Activated CD4-positive, alpha-beta T cell treated with anti-CD3 and anti-CD28 coated beads for 36 hours (primary cell): ENCODE measurements at regions not wholly inside any gene's neighbourhood (a gene's known extent, or its start where the extent isn't known, plus 50 kb on each side); places are given as distances from the start of the nearest gene placed in this dataset.
"Not testable (repeated sequence)": the region's sequence is repeated elsewhere in the genome, so short reads cannot be mapped to it uniquely, and the experiment has no call there.

Experiments used
- ATAC-seq: fragments of 200-7000 bp; cut with Tn5 transposase; one replicate; pipeline ENCODE4 v1.10.0; 2021; ENCODE audit warnings: mild to moderate bottlenecking, moderate library complexity
- CTCF ChIA-PET: fragments of 350-600 bp; sonication (Branson Sonifier 250); formaldehyde crosslinking; loops from one replicate; lab custom pipeline; 2021; ENCODE audit warnings: antibody characterized with exemption; lab: Charles Lee
- POLR2A ChIA-PET: fragments of 350-600 bp; sonication (Branson Sonifier 250); formaldehyde crosslinking; loops from one replicate; lab custom pipeline; 2021; ENCODE audit warnings: antibody characterized with exemption, inconsistent platforms; lab: Charles Lee
- DNase-seq: peaks from one replicate; pipeline ENCODE4 v3.0.0-alpha.2; 2020
- H3K27ac Mint-ChIP-seq: one replicate; pipeline ENCODE4 v1.8.0; 2021; ENCODE audit warnings: mixed read lengths
- H3K27me3 Mint-ChIP-seq: one replicate; pipeline ENCODE4 v1.8.0; 2021; ENCODE audit warnings: mixed read lengths
- H3K36me3 Mint-ChIP-seq: one replicate; pipeline ENCODE4 v1.8.0; 2021; ENCODE audit warnings: low read depth, mixed read lengths
- H3K4me1 Mint-ChIP-seq: one replicate; pipeline ENCODE4 v1.8.0; 2021; ENCODE audit warnings: mixed read lengths
- H3K4me3 Mint-ChIP-seq: one replicate; pipeline ENCODE4 v1.8.0; 2021; ENCODE audit warnings: mild to moderate bottlenecking, moderate library complexity, mixed read lengths
- H3K9me3 Mint-ChIP-seq: one replicate; pipeline ENCODE4 v1.8.0; 2021; ENCODE audit warnings: low read depth, mixed read lengths
- intact Hi-C, 2 experiments: fragments of 100-400 bp; cut with DNase I in 1 of 2; cut with micrococcal nuclease in 1 of 2; formaldehyde crosslinking; loops; one replicate each; pipeline versions ENCODE4 v1.14.2 to v1.15.1; 2022 to 2024; cut with DNase I, micrococcal nuclease

- POLR2A ChIA-PET, intact Hi-C loops, H3K4me1 Mint-ChIP-seq, H3K36me3 Mint-ChIP-seq, DNase-seq, H3K9me3 Mint-ChIP-seq, H3K4me3 Mint-ChIP-seq, CTCF ChIA-PET, H3K27me3 Mint-ChIP-seq, H3K27ac Mint-ChIP-seq: not testable (repeated sequence)
- ATAC-seq: peak; percentile 36
These were observed 77.8 kb downstream of the LIMS4 start for GRCh38 chr2:110394769-110395168.

DNA sequence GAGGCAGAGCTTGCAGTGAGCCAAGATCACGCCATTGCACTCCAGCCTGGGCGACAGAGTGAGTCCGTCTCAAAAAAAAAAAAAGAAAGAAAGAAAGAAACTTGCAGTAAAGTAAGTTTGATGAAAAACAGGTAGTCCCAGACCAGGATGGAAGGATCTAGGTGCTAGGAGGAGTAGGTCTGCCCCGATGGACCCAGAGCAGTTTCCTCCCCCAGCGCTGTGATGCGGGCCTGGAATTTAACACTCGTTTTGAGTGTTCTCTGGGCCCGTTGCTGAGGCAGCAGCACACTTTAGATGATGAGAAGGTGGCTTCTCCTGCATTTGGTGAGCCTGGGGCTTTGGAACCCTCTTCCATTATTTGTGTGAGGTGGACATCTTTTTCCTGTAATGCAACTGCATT lies 80.2 kb downstream of the LIMS4 start:
- ATAC-seq, CTCF ChIA-PET, H3K4me1 Mint-ChIP-seq, POLR2A ChIA-PET, H3K36me3 Mint-ChIP-seq, H3K9me3 Mint-ChIP-seq, intact Hi-C loops, H3K27ac Mint-ChIP-seq, DNase-seq, H3K27me3 Mint-ChIP-seq, H3K4me3 Mint-ChIP-seq: not testable (repeated sequence)

DNA sequence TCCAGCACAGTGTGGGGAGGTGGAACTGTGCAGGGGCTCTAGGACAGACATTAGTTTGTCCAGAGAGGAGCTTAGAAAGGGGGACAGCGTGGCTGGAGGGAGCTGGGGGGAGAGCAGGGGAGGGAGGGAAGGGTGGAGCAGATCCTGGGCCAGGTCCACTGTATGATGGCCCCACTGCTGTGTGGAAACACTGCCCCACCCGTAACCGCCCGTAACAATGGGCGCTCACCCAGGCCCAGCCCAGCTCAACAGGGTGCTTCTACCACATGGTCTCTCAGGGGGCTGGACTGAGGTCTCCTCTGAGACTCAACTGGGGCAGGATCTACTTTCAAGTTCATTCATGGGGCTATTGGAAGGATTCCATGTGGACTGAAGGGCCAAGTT lies 81.6 kb downstream of the LIMS4 start:
- H3K4me1 Mint-ChIP-seq, H3K27me3 Mint-ChIP-seq, POLR2A ChIA-PET, H3K9me3 Mint-ChIP-seq, H3K27ac Mint-ChIP-seq, intact Hi-C loops, H3K36me3 Mint-ChIP-seq, ATAC-seq, DNase-seq, H3K4me3 Mint-ChIP-seq, CTCF ChIA-PET: not testable (repeated sequence)

GRCh38 chr2:110390351-110391034 lies 82.1 kb downstream of the LIMS4 start:
- POLR2A ChIA-PET, H3K27ac Mint-ChIP-seq, H3K36me3 Mint-ChIP-seq, H3K4me3 Mint-ChIP-seq, H3K4me1 Mint-ChIP-seq, CTCF ChIA-PET, H3K27me3 Mint-ChIP-seq, DNase-seq, intact Hi-C loops, H3K9me3 Mint-ChIP-seq: not testable (repeated sequence)
- peak; percentile 70 for ATAC-seq

- POLR2A ChIA-PET, H3K9me3 Mint-ChIP-seq, H3K36me3 Mint-ChIP-seq, H3K4me3 Mint-ChIP-seq, H3K27me3 Mint-ChIP-seq, CTCF ChIA-PET, H3K4me1 Mint-ChIP-seq, ATAC-seq, H3K27ac Mint-ChIP-seq, DNase-seq, intact Hi-C loops: not testable (repeated sequence)
These were observed 85.6 kb downstream of the LIMS4 start for GRCh38 chr2:110387044-110387443.

GRCh38 chr2:110386546-110386945 lies 86.1 kb downstream of the LIMS4 start:
- intact Hi-C loops, H3K9me3 Mint-ChIP-seq, CTCF ChIA-PET, H3K4me1 Mint-ChIP-seq, H3K27ac Mint-ChIP-seq, POLR2A ChIA-PET, DNase-seq, ATAC-seq, H3K36me3 Mint-ChIP-seq, H3K4me3 Mint-ChIP-seq, H3K27me3 Mint-ChIP-seq: not testable (repeated sequence)

DNA sequence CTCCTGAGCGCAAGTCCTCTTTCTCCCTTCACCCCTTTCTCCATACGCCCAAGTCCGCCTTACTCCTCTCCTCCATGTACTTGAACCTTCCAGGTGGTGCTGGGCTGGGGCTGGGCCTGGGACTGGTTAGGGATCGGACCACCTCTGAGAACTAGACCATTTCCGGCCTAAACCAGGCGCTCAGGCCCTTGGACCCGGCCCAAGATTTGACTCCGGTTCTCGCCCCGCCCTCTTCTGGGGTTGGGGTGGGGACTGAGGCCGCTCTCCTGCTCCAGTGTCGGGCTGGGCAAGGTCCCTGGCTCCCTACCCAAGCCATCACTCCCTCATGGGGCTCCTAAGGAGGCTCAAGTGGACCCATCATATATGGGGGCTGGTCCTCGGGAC lies 87.9 kb downstream of the LIMS4 start:
- H3K4me1 Mint-ChIP-seq, CTCF ChIA-PET, DNase-seq, intact Hi-C loops, H3K4me3 Mint-ChIP-seq, H3K9me3 Mint-ChIP-seq, ATAC-seq, POLR2A ChIA-PET, H3K27ac Mint-ChIP-seq, H3K36me3 Mint-ChIP-seq, H3K27me3 Mint-ChIP-seq: not testable (repeated sequence)

GRCh38 chr2:110384109-110384735 lies 88.4 kb downstream of the LIMS4 start:
- H3K27me3 Mint-ChIP-seq, H3K4me1 Mint-ChIP-seq, H3K27ac Mint-ChIP-seq, intact Hi-C loops, DNase-seq, H3K36me3 Mint-ChIP-seq, H3K4me3 Mint-ChIP-seq, H3K9me3 Mint-ChIP-seq, POLR2A ChIA-PET, CTCF ChIA-PET: not testable (repeated sequence)
- ATAC-seq: peak; percentile 71

GRCh38 chr2:110383163-110384048 lies 89.2 kb downstream of the LIMS4 start:
- H3K9me3 Mint-ChIP-seq, H3K27ac Mint-ChIP-seq, H3K36me3 Mint-ChIP-seq, H3K27me3 Mint-ChIP-seq, H3K4me3 Mint-ChIP-seq, POLR2A ChIA-PET, CTCF ChIA-PET, DNase-seq, intact Hi-C loops, H3K4me1 Mint-ChIP-seq: not testable (repeated sequence)
- peak; percentile 81 for ATAC-seq

DNA sequence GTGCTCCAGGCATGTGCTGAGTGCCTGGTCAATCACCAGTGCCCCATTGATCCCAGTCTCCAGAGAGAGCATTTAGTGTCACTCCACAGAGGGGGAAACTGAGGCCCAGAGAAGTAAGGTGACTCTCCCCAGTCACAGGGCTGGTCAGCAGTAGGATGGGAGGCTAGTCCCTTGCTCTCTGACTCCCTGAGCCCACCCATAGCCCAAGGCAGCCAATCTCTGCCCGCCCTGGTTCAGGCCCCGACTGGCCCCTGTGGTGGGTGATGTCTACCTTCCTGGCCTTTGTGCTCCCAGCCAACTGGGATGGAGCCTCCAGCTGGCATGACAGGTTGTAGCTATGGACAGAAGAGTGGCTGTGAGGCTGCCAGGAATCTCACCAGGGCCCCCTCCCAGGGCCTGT lies 99.1 kb downstream of the LIMS4 start:
- intact Hi-C loops, CTCF ChIA-PET, H3K27me3 Mint-ChIP-seq, POLR2A ChIA-PET, H3K4me3 Mint-ChIP-seq, H3K36me3 Mint-ChIP-seq, H3K27ac Mint-ChIP-seq, DNase-seq, H3K9me3 Mint-ChIP-seq, ATAC-seq, H3K4me1 Mint-ChIP-seq: not testable (repeated sequence)

GRCh38 chr2:110371633-110372032 lies 101.0 kb downstream of the LIMS4 start:
- H3K27ac Mint-ChIP-seq, H3K4me3 Mint-ChIP-seq, CTCF ChIA-PET, DNase-seq, H3K27me3 Mint-ChIP-seq, H3K4me1 Mint-ChIP-seq, ATAC-seq, intact Hi-C loops, POLR2A ChIA-PET, H3K9me3 Mint-ChIP-seq, H3K36me3 Mint-ChIP-seq: not testable (repeated sequence)

- H3K27ac Mint-ChIP-seq, DNase-seq, H3K9me3 Mint-ChIP-seq, H3K27me3 Mint-ChIP-seq, H3K36me3 Mint-ChIP-seq, H3K4me3 Mint-ChIP-seq, POLR2A ChIA-PET, intact Hi-C loops, ATAC-seq, CTCF ChIA-PET, H3K4me1 Mint-ChIP-seq: not testable (repeated sequence)
These were observed 115.0 kb downstream of the LIMS4 start for GRCh38 chr2:110357616-110358015.
